ENCODE measurements at regions not wholly inside any gene's neighbourhood (a gene's known extent, or its start where the extent isn't known, plus 50 kb on each side); places are given as distances from the start of the nearest gene placed in this dataset.

- H3K4me2 ChIP-seq (ENCODE audit: insufficient read depth, insufficient read length, low read length), result no peak overlapping the region
- H2AFZ ChIP-seq (ENCODE audit: low read length), result no peak overlapping the region
- no peak overlapping the region for H3K4ac ChIP-seq (ENCODE audit: low read depth, low read length)
- H3K23ac ChIP-seq (ENCODE audit: insufficient read length, low read depth, low read length), result no peak overlapping the region
- H3T11ph ChIP-seq (ENCODE audit: low read length), result no peak overlapping the region
- no peak overlapping the region for H3K9ac ChIP-seq (ENCODE audit: extremely low read depth, insufficient read length, low read length)
- no peak overlapping the region for H2BK15ac ChIP-seq (ENCODE audit: low read depth, low read length)
- no peak overlapping the region for H2BK5ac ChIP-seq (ENCODE audit: insufficient read length, low read length)
- no peak for TF ChIP-seq CTCF (conservative IDR thresholded peaks at IDR 0.05)
- no peak overlapping the region for H3K27ac Mint-ChIP-seq
- no peaks in the 10 kb centered on the region for H3K79me1 ChIP-seq (ENCODE audit: insufficient read depth, low read depth, low read length, poor library complexity, severe bottlenecking)
- H3K14ac ChIP-seq (ENCODE audit: insufficient read depth, low read length), result no peak overlapping the region
- H3K4me1 Mint-ChIP-seq, result no peaks in the 10 kb centered on the region
- DNase-seq, result no peak
- H3K27me3 ChIP-seq (ENCODE audit: insufficient read depth, low read length), result no peaks in the 10 kb centered on the region
- peaks cover 26% of the 10 kb centered on the region for H3K27me3 Mint-ChIP-seq (ENCODE audit: low read depth)
- no peaks in the 10 kb centered on the region for H3K4me1 ChIP-seq (ENCODE audit: insufficient read depth, low read length)
- no peak overlapping the region for H4K8ac ChIP-seq (replicated peaks; ENCODE audit: insufficient read length, low read depth, low read length)
- H3K36me3 Mint-ChIP-seq (ENCODE audit: insufficient read depth in 1 of 3, low read depth in 3 of 3), result no peaks in the 10 kb centered on the region; a peak in 1 of 7 replicates
- no peak overlapping the region for H4K91ac ChIP-seq (ENCODE audit: insufficient read length, low read depth, low read length)
- H3K23me2 ChIP-seq (ENCODE audit: insufficient read length, low read depth, low read length, poor library complexity, severe bottlenecking), result no peaks in the 10 kb centered on the region
- no peak overlapping the region for H2BK120ac ChIP-seq (ENCODE audit: low read depth, low read length, poor library complexity, severe bottlenecking)
- no peak overlapping the region for H2BK12ac ChIP-seq (ENCODE audit: insufficient read length, low read depth, low read length)
- no peaks in the 10 kb centered on the region for H3K79me2 ChIP-seq (ENCODE audit: insufficient read depth, low read length)
- H3K27ac ChIP-seq (ENCODE audit: insufficient read length, low read depth, low read length), result no peak overlapping the region
- no peak overlapping the region for H3K4me3 Mint-ChIP-seq
- peaks cover 2 to 58% of the 10 kb centered on the region in 2 experiments; a peak in 3 of 5 replicates for H3K9me3 Mint-ChIP-seq
- no peak overlapping the region for H3K56ac ChIP-seq (ENCODE audit: insufficient read length, low read depth, low read length)
- H3K18ac ChIP-seq (ENCODE audit: insufficient read length, low read depth, low read length), result no peak overlapping the region
- no peaks in the 10 kb centered on the region for H4K20me1 ChIP-seq (ENCODE audit: control insufficient read depth, insufficient read depth, insufficient read length)
- no peak overlapping the region for H2BK20ac ChIP-seq (ENCODE audit: low read depth, low read length, poor library complexity, severe bottlenecking)
- H4K5ac ChIP-seq (ENCODE audit: insufficient read length, low read depth, low read length), result no peak overlapping the region
- no peak overlapping the region for H2AK5ac ChIP-seq (ENCODE audit: insufficient read length, low read length)
- no peaks in the 10 kb centered on the region for H3K9me3 ChIP-seq (ENCODE audit: control insufficient read depth, low read depth, low read length)
- no CpG with 5 or more reads among the region's 8 CpGs for WGBS (ENCODE audit: extremely low coverage, insufficient read length, low lambda C conversion rate)
Observed at GRCh38 chr2:95734976-95735890, 143.4 kb downstream of the TRIM43 start.
